ENCODE measurements at regions not wholly inside any gene's neighbourhood (a gene's known extent, or its start where the extent isn't known, plus 50 kb on each side); places are given as distances from the start of the nearest gene placed in this dataset.

DNA sequence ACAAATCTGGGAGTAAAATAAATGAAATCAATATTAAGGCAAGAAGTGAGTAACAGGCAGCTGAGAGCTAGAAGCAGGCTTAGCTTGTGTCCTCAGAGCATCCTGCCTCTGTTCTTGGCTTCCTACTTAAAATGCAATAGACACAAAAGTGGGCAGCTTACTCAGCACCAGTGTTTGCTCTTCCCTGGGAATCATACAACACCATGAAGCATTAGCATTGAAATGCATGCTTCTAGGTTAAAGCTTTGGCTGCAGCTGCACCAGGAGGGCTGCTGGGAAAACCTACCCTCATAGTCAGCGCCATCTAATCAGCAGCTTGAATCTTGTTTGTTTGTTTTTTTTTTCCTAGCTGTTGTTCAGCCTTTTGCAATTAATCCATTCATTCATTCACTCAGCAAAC, 104.2 kb upstream of the VWC2 start:
- Histone ChIP-seq H3K27ac (no peak overlapping the region), H3K4me3 (no peak overlapping the region), H3K36me3 (no peaks in the 10 kb centered on the region), H3K4me1 (no peaks in the 10 kb centered on the region), H3K9me3 (no peaks in the 10 kb centered on the region), H3K27me3 (no peaks in the 10 kb centered on the region)
- DNase-seq = no peak
- TF ChIP-seq POLR2A (IDR thresholded peaks at IDR 0.05) = no peak
- TF ChIP-seq, protein P1, sequence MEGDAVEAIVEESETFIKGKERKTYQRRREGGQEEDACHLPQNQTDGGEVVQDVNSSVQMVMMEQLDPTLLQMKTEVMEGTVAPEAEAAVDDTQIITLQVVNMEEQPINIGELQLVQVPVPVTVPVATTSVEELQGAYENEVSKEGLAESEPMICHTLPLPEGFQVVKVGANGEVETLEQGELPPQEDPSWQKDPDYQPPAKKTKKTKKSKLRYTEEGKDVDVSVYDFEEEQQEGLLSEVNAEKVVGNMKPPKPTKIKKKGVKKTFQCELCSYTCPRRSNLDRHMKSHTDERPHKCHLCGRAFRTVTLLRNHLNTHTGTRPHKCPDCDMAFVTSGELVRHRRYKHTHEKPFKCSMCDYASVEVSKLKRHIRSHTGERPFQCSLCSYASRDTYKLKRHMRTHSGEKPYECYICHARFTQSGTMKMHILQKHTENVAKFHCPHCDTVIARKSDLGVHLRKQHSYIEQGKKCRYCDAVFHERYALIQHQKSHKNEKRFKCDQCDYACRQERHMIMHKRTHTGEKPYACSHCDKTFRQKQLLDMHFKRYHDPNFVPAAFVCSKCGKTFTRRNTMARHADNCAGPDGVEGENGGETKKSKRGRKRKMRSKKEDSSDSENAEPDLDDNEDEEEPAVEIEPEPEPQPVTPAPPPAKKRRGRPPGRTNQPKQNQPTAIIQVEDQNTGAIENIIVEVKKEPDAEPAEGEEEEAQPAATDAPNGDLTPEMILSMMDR (IDR thresholded peaks at IDR 0.05) = no peak

DNA sequence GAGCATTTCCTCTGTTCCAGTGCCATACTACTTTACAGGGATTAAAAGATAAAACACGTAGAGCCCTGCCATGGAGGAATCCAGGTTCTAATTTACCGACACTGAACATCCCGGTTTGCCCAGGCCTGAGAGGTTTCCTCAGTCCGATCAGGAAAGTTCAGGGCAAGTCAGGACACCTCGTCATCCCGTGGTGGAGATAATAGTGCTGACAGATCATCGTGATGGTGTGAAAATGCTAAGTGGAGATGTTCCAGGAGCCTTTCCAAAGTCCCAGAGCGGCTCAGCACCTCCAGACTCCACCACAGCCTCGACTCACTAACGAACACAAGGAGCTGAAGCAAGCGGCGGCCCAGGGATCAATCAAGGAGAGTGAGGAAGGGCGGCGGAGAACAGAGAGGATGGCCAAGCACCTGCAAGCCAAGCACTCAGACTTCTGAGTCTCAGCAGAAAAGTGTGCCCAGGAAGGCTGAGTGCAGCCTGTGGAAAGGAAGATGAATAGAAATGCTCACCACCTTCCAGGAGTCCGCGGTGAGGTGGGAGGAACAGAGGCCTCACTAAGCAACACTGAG, 103.7 kb upstream of the VWC2 start:
- Histone ChIP-seq H3K27ac (no peak overlapping the region), H3K36me3 (no peaks in the 10 kb centered on the region), H3K4me1 (no peaks in the 10 kb centered on the region), H3K4me3 (no peak overlapping the region), H3K27me3 (no peaks in the 10 kb centered on the region), H3K9me3 (no peaks in the 10 kb centered on the region)
- TF ChIP-seq, protein P1 (IDR thresholded peaks at IDR 0.05) = no peak
- TF ChIP-seq POLR2A (IDR thresholded peaks at IDR 0.05) = no peak
- DNase-seq = no peak

DNA sequence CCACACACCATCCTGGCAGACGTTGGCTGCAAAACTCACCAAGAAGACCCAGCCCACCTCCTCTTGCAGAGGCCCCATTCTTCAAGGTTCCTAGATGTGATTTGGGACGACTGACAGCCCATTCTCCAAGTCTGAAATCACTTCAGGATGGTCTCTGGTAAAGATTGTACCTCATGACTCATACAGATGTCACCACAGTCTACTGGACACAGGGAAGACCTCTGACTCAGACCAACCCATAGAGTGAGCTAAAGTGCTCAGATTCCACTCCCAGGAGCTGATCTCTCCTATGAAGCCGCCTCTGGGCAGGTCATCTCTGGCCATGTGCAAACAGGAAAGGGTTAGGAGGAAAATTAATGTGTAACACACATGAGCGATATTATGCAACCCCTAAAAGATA, 102.4 kb upstream of the VWC2 start:
- Histone ChIP-seq H3K27me3 (no peaks in the 10 kb centered on the region), H3K36me3 (no peaks in the 10 kb centered on the region), H3K4me3 (no peak overlapping the region), H3K9me3 (no peaks in the 10 kb centered on the region), H3K4me1 (no peaks in the 10 kb centered on the region), H3K27ac (no peak overlapping the region)
- TF ChIP-seq, protein P1 (IDR thresholded peaks at IDR 0.05) = no peak
- no peak for TF ChIP-seq POLR2A (IDR thresholded peaks at IDR 0.05)
- no peak for DNase-seq

DNA sequence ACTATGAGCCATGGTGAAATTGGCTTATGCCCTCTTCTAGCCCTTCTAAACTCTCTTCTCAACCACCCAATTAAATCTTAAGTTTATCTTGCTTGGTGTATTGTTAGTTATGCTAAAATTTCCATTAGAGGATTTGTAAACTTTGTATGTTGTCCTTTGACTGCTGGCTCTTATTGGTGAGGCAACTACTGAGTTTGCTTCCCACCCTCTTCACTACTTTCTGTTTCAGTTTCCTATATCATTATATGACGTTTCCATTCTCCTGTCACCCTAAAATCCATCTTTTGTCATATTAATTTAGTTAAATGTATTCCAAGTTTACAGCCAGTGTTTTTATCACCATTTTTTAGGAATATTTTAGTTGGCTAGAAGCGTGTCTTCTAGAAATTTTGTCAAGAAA, 80.9 kb upstream of the VWC2 start:
- DNase-seq = no peak
- Histone ChIP-seq H3K27me3 (no peaks in the 10 kb centered on the region), H3K27ac (no peak overlapping the region), H3K9me3 (no peaks in the 10 kb centered on the region), H3K4me1 (no peaks in the 10 kb centered on the region), H3K4me3 (no peak overlapping the region), H3K36me3 (no peaks in the 10 kb centered on the region)
- no peak for TF ChIP-seq POLR2A (IDR thresholded peaks at IDR 0.05)
- TF ChIP-seq, protein P1 (IDR thresholded peaks at IDR 0.05) = no peak

DNA sequence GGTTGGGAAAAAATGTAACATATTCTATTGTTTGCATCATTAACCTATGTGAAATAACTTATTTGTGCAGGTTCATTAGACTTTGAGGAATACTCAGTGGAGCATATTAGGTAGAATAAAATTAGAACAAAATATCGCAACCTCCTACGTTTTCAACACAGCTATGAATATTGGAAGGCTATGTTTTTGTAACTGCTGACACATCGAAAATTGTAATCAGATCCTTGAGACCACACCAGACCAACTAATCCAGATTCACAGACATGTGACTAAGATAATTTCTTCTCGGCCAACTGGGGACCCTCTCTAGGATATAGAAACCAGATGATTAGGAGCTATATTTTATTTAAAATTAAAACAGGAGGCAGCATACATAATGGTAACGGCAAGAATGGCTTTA, 77.5 kb upstream of the VWC2 start:
- no peaks in the 10 kb centered on the region for H3K36me3 ChIP-seq
- no peaks in the 10 kb centered on the region for H3K4me1 ChIP-seq
- H3K4me3 ChIP-seq = no peak overlapping the region
- H3K27ac ChIP-seq = no peak overlapping the region
- no peaks in the 10 kb centered on the region for H3K27me3 ChIP-seq
- H3K9me3 ChIP-seq = peaks cover 0 to 3% (median 0%) of the 10 kb centered on the region in 4 donors
- DNase-seq = no peak
- no peak for TF ChIP-seq POLR2A (IDR thresholded peaks at IDR 0.05)
- TF ChIP-seq, protein P1 (IDR thresholded peaks at IDR 0.05) = no peak

DNA sequence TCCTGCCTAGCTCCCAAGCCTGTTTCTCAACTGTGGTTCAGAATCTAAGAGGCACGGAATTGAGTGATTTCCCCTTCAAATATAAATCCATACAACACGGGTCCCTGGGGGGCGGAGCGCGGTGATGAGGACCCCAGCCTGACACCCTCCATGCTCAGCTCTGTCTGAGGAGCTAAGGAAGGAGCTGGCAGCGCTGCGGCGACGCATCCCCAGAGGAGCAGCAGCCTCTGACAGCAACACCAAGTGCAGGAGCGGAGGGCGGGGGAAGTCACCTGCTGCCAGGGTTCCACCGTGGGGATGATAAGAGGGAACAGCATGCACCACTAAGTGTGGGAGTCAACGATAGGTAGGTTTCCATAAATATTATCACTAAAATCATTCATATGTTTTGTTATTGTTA, 72.6 kb upstream of the VWC2 start:
- H3K36me3 ChIP-seq = no peaks in the 10 kb centered on the region
- no peak for DNase-seq
- TF ChIP-seq POLR2A (IDR thresholded peaks at IDR 0.05) = no peak
- TF ChIP-seq, protein P1 (IDR thresholded peaks at IDR 0.05) = no peak
- peaks cover 0 to 3% (median 0%) of the 10 kb centered on the region in 4 donors for H3K9me3 ChIP-seq
- H3K27me3 ChIP-seq = no peaks in the 10 kb centered on the region
- no peaks in the 10 kb centered on the region for H3K4me1 ChIP-seq
- H3K27ac ChIP-seq = no peak overlapping the region
- H3K4me3 ChIP-seq = no peak overlapping the region
